GM23338 (cell line): ENCODE measurements at regions not wholly inside any gene's neighbourhood (a gene's known extent, or its start where the extent isn't known, plus 50 kb on each side); places are given as distances from the start of the nearest gene placed in this dataset.

Experiments used
- ATAC-seq: fragments of 200-7000 bp; cut with Tn5 transposase; 3 replicates; pipeline ENCODE4 v1.9.1; 2020
- DNase-seq: peaks from one replicate; pipeline ENCODE4 v3.0.0-alpha.2; 2015; ENCODE audit warnings: low spot score
- H2AFZ ChIP-seq: fragments of 200-600 bp; sonication (generic); 2 replicates; pipeline ENCODE4 v1.8.0; 2016; ENCODE audit warnings: antibody characterized with exemption, mild to moderate bottlenecking, moderate library complexity
- H3F3A ChIP-seq: fragments of 200-600 bp; sonication (generic); replicated peaks from 2 replicates; pipeline ENCODE4 v1.8.0; 2017; ENCODE audit warnings: antibody characterized with exemption, mixed run types, low read depth
- H3K27ac ChIP-seq: fragments of 200-600 bp; sonication (generic); 2 replicates; pipeline ENCODE4 v1.6.1; 2016; ENCODE audit warnings: low read depth
- H3K27me3 ChIP-seq: fragments of 200-600 bp; sonication (generic); 2 replicates; pipeline ENCODE4 v1.8.0; 2016; ENCODE audit warnings: mild to moderate bottlenecking, mixed run types, moderate library complexity; ENCODE audit not compliant: insufficient read depth
- H3K36me3 ChIP-seq: fragments of 200-600 bp; sonication (generic); 2 replicates; pipeline ENCODE4 v1.8.0; 2016; ENCODE audit warnings: mild to moderate bottlenecking; ENCODE audit not compliant: insufficient read depth
- H3K4me1 ChIP-seq: fragments of 200-600 bp; sonication (generic); 2 replicates; pipeline ENCODE4 v1.8.0; 2016; ENCODE audit warnings: mild to moderate bottlenecking, moderate library complexity; ENCODE audit not compliant: insufficient read depth
- H3K4me2 ChIP-seq: fragments of 200-600 bp; sonication (generic); 2 replicates; pipeline ENCODE4 v1.7.1; 2017; ENCODE audit warnings: mixed run types
- H3K4me3 ChIP-seq: fragments of 200-600 bp; sonication (generic); 2 replicates; pipeline ENCODE4 v1.6.1; 2016; ENCODE audit warnings: mixed run types
- H3K79me2 ChIP-seq: fragments of 200-600 bp; sonication (generic); replicated peaks from 2 replicates; pipeline ENCODE4 v1.8.0; 2017; ENCODE audit warnings: mild to moderate bottlenecking; ENCODE audit not compliant: insufficient read depth
- H3K9me2 ChIP-seq: fragments of 200-600 bp; sonication (generic); 2 replicates; pipeline ENCODE4 v1.8.0; 2017; ENCODE audit not compliant: insufficient read depth
- H4K20me1 ChIP-seq: fragments of 200-600 bp; sonication (generic); replicated peaks from 2 replicates; pipeline ENCODE4 v1.8.0; 2017; ENCODE audit warnings: mild to moderate bottlenecking; ENCODE audit not compliant: insufficient read depth
- H3K27ac Mint-ChIP-seq: 2 replicates; pipeline ENCODE4 v1.8.0; 2020; ENCODE audit warnings: inconsistent platforms, mild to moderate bottlenecking, moderate library complexity, mixed read lengths
- H3K27me3 Mint-ChIP-seq: 3 replicates; pipeline ENCODE4 v1.8.0; 2022; ENCODE audit warnings: low read depth, mild to moderate bottlenecking, moderate library complexity, mixed read lengths, inconsistent platforms; ENCODE audit not compliant: insufficient read depth, poor library complexity
- H3K36me3 Mint-ChIP-seq: 3 replicates; pipeline ENCODE4 v1.8.0; 2021; ENCODE audit warnings: low read depth, mild to moderate bottlenecking, inconsistent platforms, moderate library complexity, mixed read lengths
- H3K4me1 Mint-ChIP-seq: 3 replicates; pipeline ENCODE4 v1.8.0; 2020; ENCODE audit warnings: mild to moderate bottlenecking, inconsistent platforms, mixed read lengths
- H3K4me3 Mint-ChIP-seq: 3 replicates; pipeline ENCODE4 v1.8.0; 2021; ENCODE audit warnings: moderate library complexity, mild to moderate bottlenecking, inconsistent platforms, mixed read lengths
- H3K9me3 Mint-ChIP-seq: 3 replicates; pipeline ENCODE4 v1.8.0; 2020; ENCODE audit warnings: moderate library complexity, mild to moderate bottlenecking, inconsistent platforms, mixed read lengths
- CREB1 ChIP-seq: fragments of 250-450 bp; sonication (Bioruptor Pico); IDR thresholded peaks from 2 replicates; pipeline ENCODE4 v1.5.0; 2020; ENCODE audit warnings: low read depth, mild to moderate bottlenecking, moderate library complexity
- EZH2phosphoT487 ChIP-seq: fragments of 200-600 bp; sonication (generic); IDR thresholded peaks from one replicate; pipeline ENCODE4 v1.8.1; 2018; ENCODE audit warnings: antibody characterized with exemption; ENCODE audit not compliant: unreplicated experiment
- NANOG ChIP-seq: IDR thresholded peaks from 2 replicates; pipeline ENCODE4 v1.6.1; 2016; ENCODE audit warnings: antibody characterized with exemption, borderline replicate concordance
- POLR2AphosphoS5 ChIP-seq: IDR thresholded peaks from 2 replicates; pipeline ENCODE4 v1.6.1; 2016; ENCODE audit warnings: antibody characterized with exemption, low read depth
- STAT1 ChIP-seq: IDR thresholded peaks from one replicate; pipeline ENCODE4 v1.6.1; 2016; ENCODE audit warnings: antibody characterized with exemption; ENCODE audit not compliant: unreplicated experiment
- ZNF114 ChIP-seq: fragments of 250-450 bp; sonication (Bioruptor Pico); IDR thresholded peaks from 2 replicates; pipeline ENCODE4 v1.5.0; 2020; ENCODE audit warnings: mild to moderate bottlenecking, moderate library complexity
- TF ChIP-seq, protein P1 (sequence below), 2 experiments: fragments of 200-600 bp in 1 of 2; sonication (generic) in 1 of 2; conservative IDR thresholded peaks; 2 replicates each; pipeline versions ENCODE4 v1.5.1 to v1.6.1; 2016 to 2017; ENCODE audit warnings: antibody characterized with exemption in 2 of 2, low read depth in 2 of 2, mild to moderate bottlenecking in 2 of 2, moderate library complexity in 1 of 2
- TF ChIP-seq, protein P2 (sequence below): IDR thresholded peaks from 2 replicates; pipeline ENCODE4 v1.6.1; 2016; ENCODE audit warnings: antibody characterized with exemption

DNA sequence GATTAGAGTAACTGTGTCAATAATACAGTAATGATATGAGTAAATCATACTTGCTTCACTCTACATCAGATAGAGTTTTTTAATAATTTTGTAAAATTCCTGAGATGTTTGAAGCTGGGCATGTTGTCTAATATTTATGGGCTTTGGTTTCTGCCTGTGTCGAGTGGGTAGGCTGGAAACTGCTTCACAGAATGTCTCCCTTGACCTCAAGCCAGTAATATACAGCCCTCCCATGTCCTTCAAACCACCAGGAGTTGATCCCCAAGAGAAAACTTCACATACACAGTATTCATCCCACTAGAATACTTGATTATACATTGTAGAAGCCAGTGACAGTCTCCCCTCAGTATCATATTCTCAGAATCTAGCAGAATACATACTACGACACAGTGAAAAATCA is 284.8 kb upstream of the TENM3 start (continued):
- TF ChIP-seq EZH2phosphoT487, result no peak
- TF ChIP-seq CREB1, result no peak
- TF ChIP-seq ZNF114, result no peak

DNA sequence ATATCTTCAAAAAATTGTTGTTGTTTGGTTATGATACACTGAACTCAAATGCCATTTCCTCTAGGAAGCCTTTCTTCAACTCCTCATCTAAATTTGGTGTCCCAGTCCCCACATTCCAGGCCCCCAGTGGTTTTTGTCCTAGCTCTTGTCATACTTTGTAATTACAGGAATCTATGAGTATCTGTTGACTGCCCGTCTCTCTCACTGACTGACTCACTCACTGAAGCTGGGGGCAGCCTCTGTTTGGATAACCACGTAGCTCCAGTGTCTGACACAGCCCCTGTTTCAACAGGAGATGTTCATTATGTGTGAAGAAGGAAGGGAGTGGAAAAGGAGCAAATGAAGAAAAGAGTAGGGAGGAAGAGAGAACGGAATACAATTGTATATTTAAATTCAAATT is 284.1 kb upstream of the TENM3 start:
- ATAC-seq, result no peak

DNA sequence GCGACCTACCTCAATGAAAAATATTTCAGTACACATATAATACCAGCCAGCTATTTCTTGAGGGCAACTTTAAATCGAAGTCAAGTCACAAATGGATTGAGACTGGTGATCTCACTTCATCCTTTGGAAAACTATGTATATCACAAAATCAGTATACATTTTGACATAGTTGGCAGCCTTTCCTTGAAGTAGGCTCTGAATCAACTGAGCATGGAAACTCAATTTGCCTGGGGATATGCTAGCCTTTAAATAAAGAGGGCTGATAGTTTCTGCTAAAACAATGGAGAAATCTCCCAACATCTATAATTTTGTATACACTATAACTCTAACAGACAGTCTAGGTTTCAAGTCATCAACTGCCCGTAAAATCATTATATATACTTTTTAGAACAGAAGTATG is 282.8 kb upstream of the TENM3 start:
- no peaks in the 10 kb centered on the region for H3K36me3 Mint-ChIP-seq
- no peak overlapping the region for H2AFZ ChIP-seq
- no peaks in the 10 kb centered on the region for H3K9me2 ChIP-seq
- peaks cover 27% of the 10 kb centered on the region for H3K4me1 Mint-ChIP-seq
- no peaks in the 10 kb centered on the region for H3K79me2 ChIP-seq
- no peak overlapping the region for H3K4me3 Mint-ChIP-seq
- no peaks in the 10 kb centered on the region for H4K20me1 ChIP-seq
- H3K27me3 Mint-ChIP-seq, result no peaks in the 10 kb centered on the region
- H3K4me2 ChIP-seq, result no peak overlapping the region
- H3K4me1 ChIP-seq, result peaks cover 35% of the 10 kb centered on the region
- no peak for DNase-seq
- H3K27ac ChIP-seq, result no peak overlapping the region
- H3K4me3 ChIP-seq, result no peak overlapping the region
- TF ChIP-seq CREB1, result no peak
- TF ChIP-seq, protein P1, sequence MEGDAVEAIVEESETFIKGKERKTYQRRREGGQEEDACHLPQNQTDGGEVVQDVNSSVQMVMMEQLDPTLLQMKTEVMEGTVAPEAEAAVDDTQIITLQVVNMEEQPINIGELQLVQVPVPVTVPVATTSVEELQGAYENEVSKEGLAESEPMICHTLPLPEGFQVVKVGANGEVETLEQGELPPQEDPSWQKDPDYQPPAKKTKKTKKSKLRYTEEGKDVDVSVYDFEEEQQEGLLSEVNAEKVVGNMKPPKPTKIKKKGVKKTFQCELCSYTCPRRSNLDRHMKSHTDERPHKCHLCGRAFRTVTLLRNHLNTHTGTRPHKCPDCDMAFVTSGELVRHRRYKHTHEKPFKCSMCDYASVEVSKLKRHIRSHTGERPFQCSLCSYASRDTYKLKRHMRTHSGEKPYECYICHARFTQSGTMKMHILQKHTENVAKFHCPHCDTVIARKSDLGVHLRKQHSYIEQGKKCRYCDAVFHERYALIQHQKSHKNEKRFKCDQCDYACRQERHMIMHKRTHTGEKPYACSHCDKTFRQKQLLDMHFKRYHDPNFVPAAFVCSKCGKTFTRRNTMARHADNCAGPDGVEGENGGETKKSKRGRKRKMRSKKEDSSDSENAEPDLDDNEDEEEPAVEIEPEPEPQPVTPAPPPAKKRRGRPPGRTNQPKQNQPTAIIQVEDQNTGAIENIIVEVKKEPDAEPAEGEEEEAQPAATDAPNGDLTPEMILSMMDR (conservative IDR thresholded peaks at IDR 0.05; ENCODE audit: low read depth in 2 of 2), result no peak
- TF ChIP-seq, protein P2, sequence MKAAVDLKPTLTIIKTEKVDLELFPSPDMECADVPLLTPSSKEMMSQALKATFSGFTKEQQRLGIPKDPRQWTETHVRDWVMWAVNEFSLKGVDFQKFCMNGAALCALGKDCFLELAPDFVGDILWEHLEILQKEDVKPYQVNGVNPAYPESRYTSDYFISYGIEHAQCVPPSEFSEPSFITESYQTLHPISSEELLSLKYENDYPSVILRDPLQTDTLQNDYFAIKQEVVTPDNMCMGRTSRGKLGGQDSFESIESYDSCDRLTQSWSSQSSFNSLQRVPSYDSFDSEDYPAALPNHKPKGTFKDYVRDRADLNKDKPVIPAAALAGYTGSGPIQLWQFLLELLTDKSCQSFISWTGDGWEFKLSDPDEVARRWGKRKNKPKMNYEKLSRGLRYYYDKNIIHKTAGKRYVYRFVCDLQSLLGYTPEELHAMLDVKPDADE, result no peak
- H3K36me3 ChIP-seq, result no peaks in the 10 kb centered on the region
- no peak for ATAC-seq
- no peaks in the 10 kb centered on the region for H3F3A ChIP-seq
- no peaks in the 10 kb centered on the region for H3K9me3 Mint-ChIP-seq
- no peaks in the 10 kb centered on the region for H3K27me3 ChIP-seq
- no peak overlapping the region for H3K27ac Mint-ChIP-seq

More for the DNA sequence above, 284.1 kb upstream of the TENM3 start:
- no peaks in the 10 kb centered on the region for H3K36me3 ChIP-seq
- Mint-ChIP-seq H3K9me3 (no peaks in the 10 kb centered on the region), H3K36me3 (no peaks in the 10 kb centered on the region), H3K4me3 (no peak overlapping the region), H3K27me3 (no peaks in the 10 kb centered on the region), H3K4me1 (peaks cover 18% of the 10 kb centered on the region), H3K27ac (peak overlapping the region; percentile 89)
- no peak overlapping the region for H3K27ac ChIP-seq
- H3K4me2 ChIP-seq, result no peak overlapping the region
- no peaks in the 10 kb centered on the region for H3K27me3 ChIP-seq
- DNase-seq, result no peak
- TF ChIP-seq STAT1, result no peak
- TF ChIP-seq POLR2AphosphoS5, result no peak
- TF ChIP-seq NANOG, result no peak
- H3K79me2 ChIP-seq, result no peaks in the 10 kb centered on the region
- H3F3A ChIP-seq, result no peaks in the 10 kb centered on the region
- no peaks in the 10 kb centered on the region for H3K9me2 ChIP-seq
- no peak overlapping the region for H3K4me3 ChIP-seq
- H3K4me1 ChIP-seq, result peaks cover 26% of the 10 kb centered on the region
- peak overlapping the region; percentile 14; the same call in 1 of the 2 replicates for H2AFZ ChIP-seq
- H4K20me1 ChIP-seq, result no peaks in the 10 kb centered on the region
